HCT116 (cell line): ENCODE measurements at regions not wholly inside any gene's neighbourhood (a gene's known extent, or its start where the extent isn't known, plus 50 kb on each side); places are given as distances from the start of the nearest gene placed in this dataset.

Experiments
- ATAC-seq: fragments of 200-7000 bp; cut with Tn5 transposase; 2 replicates; pipeline ENCODE4 v1.9.1; 2020; ENCODE audit warnings: mild to moderate bottlenecking, moderate library complexity
- BruUV-seq: library from RNA; stranded (reverse); fragments of 400-500 nt; replicated peaks from 2 replicates; lab custom pipeline; 2021; lab: Mats Ljungman, UMichigan
- CTCF ChIA-PET: fragments of 300-600 bp; sonication (Branson Sonifier 250); formaldehyde crosslinking; loops from one replicate; lab custom pipeline; 2021; ENCODE audit warnings: antibody characterized with exemption; lab: Charles Lee
- POLR2A ChIA-PET: fragments of 300-600, 350-600 bp; sonication (Branson Sonifier 250); formaldehyde crosslinking; loops from one replicate; lab custom pipeline; 2021; ENCODE audit warnings: antibody characterized with exemption; lab: Charles Lee
- RAD21 ChIA-PET, 2 experiments: fragments of 300-600 bp; sonication (Branson Sonifier 250); formaldehyde crosslinking; loops; one replicate each; lab custom pipeline; 2023; ENCODE audit warnings: low total read pairs in 2 of 2; ENCODE audit not compliant: uncharacterized antibody in 2 of 2, unreplicated experiment in 2 of 2, low non-redundant PET in 1 of 2; lab: Charles Lee
- DNase-seq: peaks from one replicate; pipeline ENCODE4 v3.0.0-alpha.2; 2010; ENCODE audit warnings: low read depth, low spot score
- H2AFZ ChIP-seq: fragments of 200-600 bp; shearing (Covaris generic), sonication (generic); 2 replicates; pipeline ENCODE4 v1.6.1; 2017; ENCODE audit warnings: low read depth, mixed run types, mixed read lengths, antibody characterized with exemption, low read length; ENCODE audit not compliant: poor library complexity, severe bottlenecking
- H3K27ac ChIP-seq: 2 replicates; pipeline ENCODE4 v1.5.1; 2012; ENCODE audit warnings: low read depth, low read length
- H3K27me3 ChIP-seq: fragments of 200-600 bp; sonication (generic); 2 replicates; pipeline ENCODE4 v1.6.1; 2016; ENCODE audit warnings: mixed run types, low read length, mixed read lengths; ENCODE audit not compliant: insufficient read depth
- H3K36me3 ChIP-seq, 2 experiments: fragments of 200-500 bp in 1 of 2; fragments of 200-600 bp in 1 of 2; sonication (Bioruptor generic) in 1 of 2; sonication (generic) in 1 of 2; 2 replicates each; pipeline versions ENCODE4 v1.5.1 to v1.6.1; 2014 to 2016; ENCODE audit warnings: low read length in 2 of 2, inconsistent platforms in 1 of 2, mixed read lengths in 1 of 2, mixed run types in 1 of 2; ENCODE audit not compliant: insufficient read depth in 2 of 2, control insufficient read depth in 1 of 2
- H3K4me1 ChIP-seq, 2 experiments: fragments of 200-600 bp in 1 of 2; sonication (generic) in 1 of 2; 2 replicates each; pipeline versions ENCODE4 v1.5.1 to v1.6.1; 2012 to 2017; ENCODE audit warnings: low read length in 2 of 2, inconsistent platforms in 1 of 2, mild to moderate bottlenecking in 1 of 2, mixed read lengths in 1 of 2, mixed run types in 1 of 2, moderate library complexity in 1 of 2; ENCODE audit not compliant: insufficient read depth in 2 of 2, control insufficient read depth in 1 of 2
- H3K4me2 ChIP-seq: fragments of 200-600 bp; sonication (generic); 2 replicates; pipeline ENCODE4 v1.6.1; 2017; ENCODE audit warnings: mixed run types, low read length, mixed read lengths
- H3K4me3 ChIP-seq, 2 experiments: fragments of 200-600 bp in 1 of 2; sonication (generic) in 1 of 2; replicated peaks in 1 of 2; 2 replicates each; pipeline ENCODE4 v1.5.1; 2011 to 2016; ENCODE audit warnings: low read length in 2 of 2, control low read depth in 1 of 2, low read depth in 1 of 2, mild to moderate bottlenecking in 1 of 2, mixed read lengths in 1 of 2, mixed run types in 1 of 2
- H3K79me2 ChIP-seq: fragments of 200-600 bp; sonication (generic); 2 replicates; pipeline ENCODE4 v1.6.1; 2017; ENCODE audit warnings: mild to moderate bottlenecking, mixed run types, low read length, moderate library complexity, mixed read lengths; ENCODE audit not compliant: insufficient read depth
- H3K9ac ChIP-seq: fragments of 200-600 bp; sonication (generic); 2 replicates; pipeline ENCODE4 v1.6.1; 2016; ENCODE audit warnings: low read length, mixed read lengths
- H3K9me2 ChIP-seq: fragments of 200-600 bp; sonication (generic), shearing (Covaris generic); 2 replicates; pipeline ENCODE4 v1.6.1; 2017; ENCODE audit warnings: mixed run types, mild to moderate bottlenecking, moderate library complexity; ENCODE audit not compliant: insufficient read depth
- H3K9me3 ChIP-seq, 2 experiments: fragments of 200-500 bp in 1 of 2; fragments of 200-600 bp in 1 of 2; sonication (Bioruptor generic) in 1 of 2; sonication (generic) in 1 of 2; 2 replicates each; pipeline ENCODE4 v1.6.1; 2014 to 2017; ENCODE audit warnings: low read length in 2 of 2, mixed read lengths in 2 of 2, inconsistent platforms in 1 of 2, low read depth in 1 of 2, mild to moderate bottlenecking in 1 of 2, mixed run types in 1 of 2, moderate library complexity in 1 of 2; ENCODE audit not compliant: control insufficient read depth in 1 of 2, insufficient read depth in 1 of 2
- H4K20me1 ChIP-seq: fragments of 200-600 bp; sonication (generic), shearing (Covaris generic); 2 replicates; pipeline ENCODE4 v1.6.1; 2017; ENCODE audit warnings: mixed run types, mild to moderate bottlenecking, moderate library complexity; ENCODE audit not compliant: insufficient read depth
- ATF3 ChIP-seq: IDR thresholded peaks from 2 replicates; pipeline ENCODE4 v1.6.1; 2012
- EGR1 ChIP-seq: IDR thresholded peaks from 2 replicates; pipeline ENCODE4 v1.6.1; 2012; ENCODE audit warnings: low read depth
- EZH2 ChIP-seq: fragments of 200-600 bp; sonication (generic); IDR thresholded peaks from 2 replicates; pipeline ENCODE4 v1.6.1; 2017; ENCODE audit warnings: antibody characterized with exemption, mixed run types
- EZH2phosphoT487 ChIP-seq: fragments of 200-600 bp; IDR thresholded peaks from 2 replicates; pipeline ENCODE4 v1.6.1; 2018; ENCODE audit warnings: antibody characterized with exemption, borderline replicate concordance
- FOSL1 ChIP-seq: IDR thresholded peaks from 2 replicates; pipeline ENCODE4 v1.6.1; 2012; ENCODE audit warnings: low read depth
- JUND ChIP-seq: IDR thresholded peaks from 2 replicates; pipeline ENCODE4 v1.6.1; 2012
- MAX ChIP-seq: IDR thresholded peaks from 2 replicates; pipeline ENCODE4 v1.6.1; 2012
- POLR2A ChIP-seq: IDR thresholded peaks from 2 replicates; pipeline ENCODE4 v1.7.0; 2011; ENCODE audit warnings: borderline replicate concordance; ENCODE audit not compliant: insufficient read depth, insufficient read length; ENCODE audit errors: extremely low read depth
- SIN3A ChIP-seq: IDR thresholded peaks from 2 replicates; pipeline ENCODE4 v1.6.1; 2012; ENCODE audit warnings: low read depth
- TCF7L2 ChIP-seq: IDR thresholded peaks from 2 replicates; pipeline ENCODE4 v1.7.0; 2011; ENCODE audit warnings: borderline replicate concordance, inconsistent platforms; ENCODE audit not compliant: insufficient read depth, insufficient read length; ENCODE audit errors: extremely low read depth
- ZBTB33 ChIP-seq: IDR thresholded peaks from 2 replicates; pipeline ENCODE4 v1.6.1; 2011; ENCODE audit warnings: mild to moderate bottlenecking, low read length, moderate library complexity; ENCODE audit not compliant: insufficient replicate concordance; ENCODE audit errors: extremely low read depth
- ZFX ChIP-seq: fragments of 450-650 bp; IDR thresholded peaks from 2 replicates; pipeline ENCODE4 v1.6.1; 2017
- intact Hi-C: fragments of 100-400 bp; cut with micrococcal nuclease; formaldehyde crosslinking; loops from 2 replicates; pipeline ENCODE4 v1.10.0; 2022

GRCh38 chr13:48828962-48829411, 146.7 kb upstream of the FNDC3A start:
- no TSS peak for BruUV-seq
- TF ChIP-seq TCF7L2: no peak
- TF ChIP-seq ZFX: no peak
- TF ChIP-seq SIN3A: no peak
- no peak for TF ChIP-seq EGR1
- no peaks in the 10 kb centered on the region; a peak in 1 of 4 replicates for H3K9me3 ChIP-seq
- ChIA-PET CTCF (no interaction called here), RAD21 (no interaction called here), POLR2A (no interaction called here)
- no peak overlapping the region for H3K4me3 ChIP-seq
- H3K4me2 ChIP-seq: no peak overlapping the region
- no peak overlapping the region for H3K9ac ChIP-seq
- H3K9me2 ChIP-seq: no peaks in the 10 kb centered on the region
- no peaks in the 10 kb centered on the region for H4K20me1 ChIP-seq
- DNase-seq (no peak), ATAC-seq (no peak)
- no peak overlapping the region for H3K27ac ChIP-seq
- H3K27me3 ChIP-seq: no peaks in the 10 kb centered on the region
- H3K4me1 ChIP-seq: no peaks in the 10 kb centered on the region
- no peaks in the 10 kb centered on the region for H3K79me2 ChIP-seq
- no peak overlapping the region for H2AFZ ChIP-seq
- H3K36me3 ChIP-seq: no peaks in the 10 kb centered on the region
- intact Hi-C loops: no loop called here

- Histone ChIP-seq H3K36me3 (no peaks in the 10 kb centered on the region), H3K4me1 (no peaks in the 10 kb centered on the region), H4K20me1 (no peaks in the 10 kb centered on the region), H3K4me3 (no peak overlapping the region), H2AFZ (no peak overlapping the region), H3K27me3 (no peaks in the 10 kb centered on the region), H3K79me2 (no peaks in the 10 kb centered on the region), H3K4me2 (no peak overlapping the region), H3K9me2 (no peaks in the 10 kb centered on the region), H3K9ac (no peak overlapping the region), H3K9me3 (no peaks in the 10 kb centered on the region; a peak in 1 of 4 replicates), H3K27ac (no peak overlapping the region)
- CTCF ChIA-PET: no interaction called here
- POLR2A ChIA-PET: no interaction called here
- DNase-seq (no peak), ATAC-seq (no peak)
- intact Hi-C loops: no loop called here
- TF ChIP-seq EZH2: no peak
- no peak for TF ChIP-seq POLR2A
- no peak for TF ChIP-seq JUND
- TF ChIP-seq ATF3: no peak
- TF ChIP-seq EZH2phosphoT487: no peak
- no peak for TF ChIP-seq MAX
- TF ChIP-seq FOSL1: no peak
- TF ChIP-seq EGR1: no peak
- TF ChIP-seq ZBTB33: no peak
- RAD21 ChIA-PET: no interaction called here
- no TSS peak for BruUV-seq
Measured at GRCh38 chr13:48829536-48829935, 146.2 kb upstream of the FNDC3A start.
